ENCODE measurements at regions not wholly inside any gene's neighbourhood (a gene's known extent, or its start where the extent isn't known, plus 50 kb on each side); places are given as distances from the start of the nearest gene placed in this dataset.

- no peaks in the 10 kb centered on the region for H3K4me1 ChIP-seq (ENCODE audit: control insufficient read depth, extremely low read depth, insufficient read depth, low read length)
- no peak overlapping the region for H3K27ac ChIP-seq (ENCODE audit: insufficient read depth, low read depth, low read length)
- no TSS peak for BruUV-seq (replicated peaks)
- H3K79me2 ChIP-seq (ENCODE audit: control insufficient read depth, insufficient read depth, low read length): no peaks in the 10 kb centered on the region
- no peaks in the 10 kb centered on the region for H3K9me3 ChIP-seq (replicated peaks; ENCODE audit: control insufficient read depth, insufficient read depth, low read length)
- peaks cover 0 to 3% of the 10 kb centered on the region in 2 experiments for H3K27me3 ChIP-seq (ENCODE audit: control insufficient read depth in 2 of 2, insufficient read depth in 2 of 2, low read length in 2 of 2)
- DNase-seq (ENCODE audit: low read depth, low spot score) (peak; percentile 45), FAIRE-seq (no peak)
- H2AFZ ChIP-seq (ENCODE audit: low read depth, low read length): no peak overlapping the region
- no peak overlapping the region for H3K4me3 ChIP-seq (replicated peaks in 1 of 3; ENCODE audit: insufficient read depth in 1 of 3, low read depth in 1 of 3, low read length in 3 of 3)
- ChIA-PET POLR2A (no interaction called here), CTCF (no interaction called here)
- no peaks in the 10 kb centered on the region for H4K20me1 ChIP-seq (replicated peaks; ENCODE audit: control insufficient read depth, extremely low read depth, insufficient read depth, low read length)
- H3K4me2 ChIP-seq (ENCODE audit: insufficient read depth, low read length): no peak overlapping the region
- no peaks in the 10 kb centered on the region for H3K36me3 ChIP-seq (ENCODE audit: control insufficient read depth in 2 of 2, extremely low read depth in 1 of 2, insufficient read depth in 2 of 2, low read length in 2 of 2)
- intact Hi-C loops (cut with micrococcal nuclease) (no loop called here), dilution Hi-C loops (cut with MboI; ENCODE audit: extremely low pct_ligation_motif_present, low sequenced_read_pairs) (no loop called here)
- TF ChIP-seq GATA2 (IDR thresholded peaks at IDR 0.05; ENCODE audit: insufficient read depth, insufficient read length, low read depth, low read length) (no peak), FOS (IDR thresholded peaks at IDR 0.05; ENCODE audit: borderline replicate concordance, insufficient read depth, low read length) (no peak), MYC (IDR thresholded peaks at IDR 0.05; ENCODE audit: low read depth, low read length) (no peak), JUN (IDR thresholded peaks at IDR 0.05; ENCODE audit: borderline replicate concordance, insufficient read depth, insufficient read length, low read depth) (no peak), POLR2AphosphoS5 (IDR thresholded peaks at IDR 0.05; ENCODE audit: insufficient read depth, low read depth, low read length) (no peak), POLR2A (IDR thresholded peaks at IDR 0.05; ENCODE audit: low read depth, low read length) (no peak), EZH2 (IDR thresholded peaks at IDR 0.05; ENCODE audit: borderline replicate concordance, low read depth, low read length, severe bottlenecking) (no peak)
- TF ChIP-seq, protein P1, sequence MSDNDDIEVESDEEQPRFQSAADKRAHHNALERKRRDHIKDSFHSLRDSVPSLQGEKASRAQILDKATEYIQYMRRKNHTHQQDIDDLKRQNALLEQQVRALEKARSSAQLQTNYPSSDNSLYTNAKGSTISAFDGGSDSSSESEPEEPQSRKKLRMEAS (IDR thresholded peaks at IDR 0.05; ENCODE audit: insufficient read depth, insufficient read length): no peak
- TF ChIP-seq, protein P2, sequence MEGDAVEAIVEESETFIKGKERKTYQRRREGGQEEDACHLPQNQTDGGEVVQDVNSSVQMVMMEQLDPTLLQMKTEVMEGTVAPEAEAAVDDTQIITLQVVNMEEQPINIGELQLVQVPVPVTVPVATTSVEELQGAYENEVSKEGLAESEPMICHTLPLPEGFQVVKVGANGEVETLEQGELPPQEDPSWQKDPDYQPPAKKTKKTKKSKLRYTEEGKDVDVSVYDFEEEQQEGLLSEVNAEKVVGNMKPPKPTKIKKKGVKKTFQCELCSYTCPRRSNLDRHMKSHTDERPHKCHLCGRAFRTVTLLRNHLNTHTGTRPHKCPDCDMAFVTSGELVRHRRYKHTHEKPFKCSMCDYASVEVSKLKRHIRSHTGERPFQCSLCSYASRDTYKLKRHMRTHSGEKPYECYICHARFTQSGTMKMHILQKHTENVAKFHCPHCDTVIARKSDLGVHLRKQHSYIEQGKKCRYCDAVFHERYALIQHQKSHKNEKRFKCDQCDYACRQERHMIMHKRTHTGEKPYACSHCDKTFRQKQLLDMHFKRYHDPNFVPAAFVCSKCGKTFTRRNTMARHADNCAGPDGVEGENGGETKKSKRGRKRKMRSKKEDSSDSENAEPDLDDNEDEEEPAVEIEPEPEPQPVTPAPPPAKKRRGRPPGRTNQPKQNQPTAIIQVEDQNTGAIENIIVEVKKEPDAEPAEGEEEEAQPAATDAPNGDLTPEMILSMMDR (IDR thresholded peaks at IDR 0.05; ENCODE audit: extremely low read depth in 1 of 2, insufficient read depth in 1 of 2, low read depth in 1 of 2, low read length in 2 of 2): no peak
- H3K9ac ChIP-seq (replicated peaks; ENCODE audit: extremely low read depth, insufficient read depth, low read length): no peak overlapping the region
- no peaks in the 10 kb centered on the region for H3K9me1 ChIP-seq (replicated peaks; ENCODE audit: control insufficient read depth, extremely low read depth, insufficient read depth, low read length)
Measured at GRCh38 chr2:150997702-150998440, 263.8 kb downstream of the RBM43 start.

Data from endothelial cell of umbilical vein (primary cell).